Right forelimb (tissue), 1 donor: ENCODE measurements at regions not wholly inside any gene's neighbourhood (a gene's known extent, or its start where the extent isn't known, plus 50 kb on each side); places are given as distances from the start of the nearest gene placed in this dataset.
"Not testable (repeated sequence)": the region's sequence is repeated elsewhere in the genome, so short reads cannot be mapped to it uniquely, and the experiment has no call there.

Experiments used
- DNase-seq: peaks from one replicate; pipeline ENCODE4 v3.0.0-alpha.2; 2018

DNA sequence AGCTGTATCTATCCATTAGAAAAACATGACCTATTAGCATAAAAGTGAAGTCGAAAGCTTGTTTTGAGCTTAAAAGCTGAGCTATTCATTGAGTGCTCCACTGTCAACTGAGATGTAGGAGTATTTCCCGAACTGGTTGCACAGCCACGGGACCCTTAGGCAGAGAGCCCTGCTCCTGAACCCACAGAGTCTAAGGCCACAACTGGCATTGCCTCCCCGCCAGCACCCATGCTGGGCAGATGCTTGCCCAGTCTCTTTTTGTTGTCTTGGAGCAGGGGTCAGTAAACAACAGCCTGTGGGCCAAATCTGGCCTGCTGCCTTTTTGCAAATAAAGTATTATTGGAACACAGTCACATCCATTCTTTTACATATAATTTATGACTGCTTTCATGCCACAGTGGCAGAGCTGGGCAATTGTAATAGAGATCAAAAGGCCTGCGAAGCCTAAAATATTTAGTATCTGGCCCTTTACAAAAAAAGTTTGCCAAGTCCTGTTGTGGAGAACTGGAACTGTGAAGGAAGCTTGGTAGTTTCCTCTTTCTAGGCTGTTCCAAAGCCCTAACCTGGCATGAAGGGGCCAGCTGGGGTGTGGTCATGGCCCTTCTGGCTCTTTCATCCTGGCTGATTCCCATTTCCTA lies 58.4 kb upstream of the WAPL start:
- no peak for DNase-seq

DNA sequence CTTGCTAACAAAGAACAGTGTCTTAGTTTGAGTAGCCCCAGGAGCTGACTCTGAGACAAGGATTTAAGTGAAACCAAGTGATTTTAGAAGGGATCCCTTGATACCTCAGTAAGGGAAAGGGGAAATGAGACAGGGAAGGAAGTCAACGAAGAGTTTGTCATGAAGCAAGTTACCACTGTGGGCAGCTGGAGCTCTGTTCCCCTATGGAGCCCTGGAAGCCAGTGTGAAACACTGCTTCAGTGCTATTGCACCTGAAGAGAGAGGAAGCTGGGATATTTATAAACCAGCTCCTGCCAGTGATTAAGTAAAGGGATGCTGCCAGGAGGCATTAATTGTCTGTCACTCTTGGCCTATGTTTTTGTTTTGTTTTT lies 58.9 kb upstream of the WAPL start:
- no peak for DNase-seq

DNA sequence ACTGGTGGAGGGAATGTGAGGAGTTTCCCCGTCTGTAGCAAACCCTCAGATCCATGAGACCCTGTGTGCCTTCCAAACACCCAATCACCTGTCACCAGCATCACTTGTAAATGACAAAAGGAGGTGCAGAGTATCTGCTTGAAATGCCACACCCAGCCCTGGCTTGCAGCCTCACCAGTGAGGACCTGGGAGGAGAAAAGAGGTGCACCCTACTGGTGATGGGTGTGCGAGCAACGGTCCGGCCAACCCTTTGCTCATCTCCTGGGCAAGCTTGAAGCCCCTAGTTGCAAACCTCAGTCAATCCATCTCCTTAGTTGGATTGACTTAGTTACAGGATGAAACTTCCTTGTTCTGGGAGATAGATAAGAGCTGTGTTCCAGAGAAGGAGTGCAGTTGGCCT lies 62.4 kb upstream of the WAPL start:
- no peak for DNase-seq

DNA sequence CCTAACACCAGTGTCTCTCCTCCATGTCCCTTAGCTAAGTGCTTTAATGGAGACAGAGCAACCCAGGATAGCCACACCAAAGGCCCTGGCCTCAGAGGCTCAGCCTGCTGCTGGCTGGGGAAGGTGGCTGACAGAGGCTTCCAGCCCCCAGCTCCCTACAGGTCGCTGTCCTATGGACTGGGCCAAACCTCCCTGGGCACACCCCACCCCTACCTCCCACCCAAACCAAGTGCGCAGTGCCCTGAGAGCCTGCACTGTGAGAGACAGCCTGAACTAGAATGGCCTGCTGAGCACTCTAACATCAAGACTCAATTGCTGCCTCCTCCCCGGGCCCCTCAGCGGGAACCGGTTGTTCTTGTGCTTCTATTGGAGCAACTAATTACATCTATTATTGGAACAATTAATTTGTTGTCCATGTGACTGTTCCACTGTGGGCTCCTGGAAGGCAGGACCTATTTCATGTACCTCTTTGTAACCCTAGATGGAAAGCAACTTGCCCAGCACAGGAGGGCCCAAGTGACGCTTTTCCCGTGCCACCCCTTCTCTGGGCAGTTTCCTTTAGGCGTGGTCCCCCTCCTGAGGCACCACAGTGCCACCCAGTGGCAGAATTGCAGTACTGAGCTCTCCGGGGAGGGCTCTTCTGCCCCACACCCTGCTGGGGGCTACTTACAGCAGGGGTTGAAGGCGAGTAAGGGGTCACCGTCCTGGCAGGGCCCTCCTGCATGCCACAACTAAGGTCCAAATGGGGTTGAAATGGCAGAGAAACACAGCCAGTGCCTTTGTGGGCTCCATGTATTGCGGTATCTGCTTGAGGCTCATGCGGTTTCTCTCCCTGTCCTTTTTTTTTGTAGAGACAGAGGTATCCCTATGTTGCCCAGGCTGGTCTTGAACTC lies 63.7 kb upstream of the WAPL start:
- DNase-seq: peak; percentile 70

DNA sequence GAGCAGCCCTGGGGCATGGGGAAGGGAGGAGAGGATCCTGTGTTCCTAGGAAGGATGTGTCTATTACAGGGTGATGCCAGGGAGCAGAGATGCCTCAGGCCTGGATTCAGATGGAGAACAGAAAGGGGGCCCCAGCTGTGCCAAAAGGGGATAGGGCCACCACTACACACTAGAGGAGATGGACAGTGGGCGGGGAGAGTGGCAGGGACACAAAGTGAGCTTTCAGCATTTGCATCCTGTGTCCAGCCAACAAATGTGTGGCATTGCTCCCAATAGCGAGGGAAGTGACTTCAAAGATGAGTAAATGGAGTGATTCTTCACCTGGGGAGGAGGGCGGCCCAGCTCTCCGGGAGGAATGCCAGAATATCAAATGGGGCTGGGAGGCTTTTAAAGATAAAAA lies 64.9 kb upstream of the WAPL start:
- no peak for DNase-seq

DNA sequence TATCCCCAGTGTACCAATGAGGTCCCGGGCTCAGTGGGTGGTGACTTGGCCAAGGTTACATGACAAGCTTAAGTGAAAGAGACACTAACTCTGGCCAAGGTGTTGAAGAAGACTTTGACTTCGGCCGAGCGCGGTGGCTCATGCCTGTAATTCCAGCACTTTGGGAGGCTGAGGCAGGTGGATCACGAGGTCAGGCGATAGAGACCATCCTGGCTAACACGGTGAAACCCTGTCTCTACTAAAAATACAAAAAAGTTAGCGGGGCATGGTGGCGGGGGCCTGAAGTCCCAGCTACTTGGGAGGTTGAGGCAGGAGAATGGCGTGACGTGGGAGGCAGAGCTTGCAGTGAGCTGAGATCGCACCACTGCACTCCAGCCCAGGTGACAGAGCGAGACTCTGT lies 65.6 kb upstream of the OPN4 start:
- DNase-seq: not testable (repeated sequence)

DNA sequence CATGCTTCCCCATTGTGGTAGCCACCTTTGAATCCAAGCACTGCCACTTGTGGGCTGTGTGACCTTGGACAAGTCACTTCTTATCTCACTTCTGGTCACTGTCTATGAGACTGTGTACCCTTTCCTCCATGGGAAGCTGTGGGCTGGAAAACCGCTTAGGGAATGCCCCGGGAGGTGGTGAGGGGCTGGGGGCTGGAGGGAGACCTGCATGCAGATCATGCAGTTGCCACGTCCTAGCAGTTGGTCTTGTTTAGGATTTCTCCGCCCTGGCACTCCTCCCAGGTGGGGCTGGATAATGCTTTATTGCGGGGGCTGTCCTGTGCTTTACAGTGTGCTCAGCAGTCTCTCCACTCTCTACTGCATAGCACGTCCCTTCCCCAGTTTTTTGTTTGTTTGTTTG lies 62.9 kb upstream of the OPN4 start:
- no peak for DNase-seq

DNA sequence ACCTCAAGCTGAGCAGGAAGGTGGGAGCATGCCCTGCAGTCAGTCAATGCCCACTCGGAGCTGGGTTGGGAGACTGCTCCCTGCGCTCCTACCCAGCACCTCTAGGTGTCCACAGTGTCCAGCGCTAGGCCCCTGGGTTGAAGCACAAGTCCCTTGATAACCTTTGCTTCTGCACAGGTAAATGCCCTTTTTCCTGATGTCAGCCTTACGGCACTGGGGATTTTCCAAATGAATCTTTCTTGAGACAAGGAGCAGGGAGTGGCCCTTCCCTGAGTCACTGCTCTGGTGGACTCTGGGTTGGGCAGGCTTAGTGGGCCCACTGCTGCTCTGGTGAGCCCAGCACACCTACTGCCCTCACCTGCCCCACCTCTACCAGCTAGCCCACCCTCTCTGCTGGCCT lies 61.9 kb upstream of the OPN4 start:
- DNase-seq: no peak

DNA sequence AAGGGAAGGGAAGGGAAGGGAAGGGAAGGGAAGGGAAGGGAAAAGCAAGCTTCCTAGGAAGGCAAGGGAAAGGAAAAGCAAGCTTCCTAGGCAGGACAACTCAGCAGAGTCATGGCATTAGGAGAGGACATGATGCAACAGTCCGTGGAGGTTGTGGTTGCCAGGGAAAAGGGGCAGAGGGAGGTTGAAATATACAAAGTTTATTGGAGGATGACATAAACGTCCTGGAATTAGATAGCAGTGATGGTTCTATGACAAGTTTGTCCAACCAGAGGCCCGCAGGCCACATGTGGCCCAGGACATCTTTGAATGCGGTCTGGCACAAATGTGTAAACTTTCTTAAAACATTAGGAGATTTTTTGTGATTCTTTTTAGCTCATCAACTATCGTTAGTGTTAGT lies 59.8 kb upstream of the OPN4 start:
- DNase-seq: no peak

DNA sequence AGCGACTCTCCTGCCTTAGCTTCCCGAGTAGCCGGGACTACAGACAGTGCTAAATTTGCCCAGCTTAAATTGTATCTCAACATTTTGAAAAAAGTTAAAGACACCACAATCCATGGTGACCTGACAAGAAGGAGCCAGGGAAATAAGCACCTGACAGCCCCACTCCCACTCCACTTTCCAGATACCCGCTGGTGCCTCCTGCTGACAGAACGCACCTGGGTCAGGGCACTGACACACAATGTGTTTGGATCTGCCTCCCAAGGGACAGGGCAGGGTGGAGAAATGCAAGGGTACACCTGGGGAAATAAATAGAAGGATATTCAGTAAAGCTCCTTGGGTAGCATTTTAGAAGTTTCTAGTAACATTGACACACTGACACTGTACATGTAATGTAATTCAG lies 58.9 kb upstream of the OPN4 start:
- no peak for DNase-seq

DNA sequence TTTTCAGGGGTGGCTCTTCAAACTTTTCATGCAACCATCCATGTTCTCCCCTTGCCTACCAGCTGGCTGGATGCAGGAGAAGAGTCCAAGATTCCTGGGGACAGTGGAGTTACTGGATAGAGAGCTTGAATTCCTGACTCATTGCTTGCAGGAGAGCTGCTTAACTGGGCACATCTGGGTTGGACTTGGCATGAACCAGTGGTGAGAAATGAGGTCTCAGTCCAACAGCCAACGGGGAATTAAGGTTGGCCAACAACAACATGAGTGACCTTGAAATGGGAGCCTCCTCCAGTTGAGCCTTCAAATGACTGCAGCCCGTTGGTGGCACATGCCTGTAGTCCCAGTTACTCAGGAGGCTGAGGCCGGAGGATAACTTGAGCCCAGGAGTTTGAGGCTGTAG lies 58.1 kb upstream of the OPN4 start:
- DNase-seq: no peak

DNA sequence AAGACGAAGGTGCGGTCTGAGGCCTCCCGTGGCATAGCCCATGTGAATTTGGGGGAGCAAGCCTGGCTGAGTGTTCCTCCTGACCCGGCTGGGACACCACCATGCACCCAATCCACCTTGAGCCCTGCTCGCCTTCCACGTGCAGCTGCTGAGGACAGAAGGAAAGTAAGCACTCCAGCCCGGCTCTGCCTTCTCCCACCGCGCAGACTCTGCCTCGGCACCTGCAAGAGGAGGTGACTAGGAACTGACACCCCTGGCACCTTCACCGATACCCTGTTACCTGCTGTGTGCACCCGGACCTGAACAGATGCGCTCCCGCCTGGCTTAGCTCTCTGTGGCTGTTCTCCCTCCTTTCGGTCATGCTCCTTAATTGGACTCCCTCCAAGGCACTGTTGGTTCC lies 57.0 kb upstream of the OPN4 start:
- DNase-seq: no peak

DNA sequence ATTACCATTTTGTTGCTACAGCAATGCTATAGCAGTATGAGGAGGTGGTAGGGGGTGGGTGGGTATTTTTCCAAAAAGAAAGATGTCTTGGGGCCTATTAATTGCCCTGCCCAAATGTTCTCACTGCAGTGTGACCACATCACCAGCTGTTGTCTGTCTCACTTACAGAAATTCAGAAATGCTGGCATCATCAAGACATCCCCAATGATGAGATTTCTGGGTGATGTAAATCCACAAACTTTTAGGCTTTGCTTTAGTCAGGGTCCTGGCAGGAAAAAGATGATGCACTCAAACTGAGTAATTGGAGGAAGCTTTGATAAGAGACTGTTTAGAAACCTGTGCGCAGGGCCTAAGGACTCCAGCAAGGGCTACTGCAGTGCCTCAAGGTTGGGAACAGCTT lies 56.2 kb upstream of the OPN4 start:
- no peak for DNase-seq

DNA sequence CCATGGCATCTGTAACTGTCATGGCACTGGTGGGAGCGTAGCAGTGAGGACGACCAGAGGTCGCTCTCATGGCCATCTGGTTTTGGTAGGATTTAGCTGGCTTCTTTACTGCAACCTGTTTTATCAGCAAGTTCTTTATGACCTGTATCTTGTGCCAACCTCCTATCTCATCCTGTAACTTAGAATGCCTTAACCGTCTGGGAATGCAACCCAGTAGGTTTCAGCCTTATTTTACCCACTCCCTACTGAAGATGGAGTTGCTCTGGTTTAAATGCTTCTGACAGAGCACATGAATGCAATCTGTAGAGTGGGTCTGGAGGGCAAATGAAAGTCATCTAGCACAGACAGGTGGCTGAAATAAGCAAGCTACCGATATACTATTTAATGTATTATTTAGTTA lies 55.3 kb upstream of the OPN4 start:
- no peak for DNase-seq

DNA sequence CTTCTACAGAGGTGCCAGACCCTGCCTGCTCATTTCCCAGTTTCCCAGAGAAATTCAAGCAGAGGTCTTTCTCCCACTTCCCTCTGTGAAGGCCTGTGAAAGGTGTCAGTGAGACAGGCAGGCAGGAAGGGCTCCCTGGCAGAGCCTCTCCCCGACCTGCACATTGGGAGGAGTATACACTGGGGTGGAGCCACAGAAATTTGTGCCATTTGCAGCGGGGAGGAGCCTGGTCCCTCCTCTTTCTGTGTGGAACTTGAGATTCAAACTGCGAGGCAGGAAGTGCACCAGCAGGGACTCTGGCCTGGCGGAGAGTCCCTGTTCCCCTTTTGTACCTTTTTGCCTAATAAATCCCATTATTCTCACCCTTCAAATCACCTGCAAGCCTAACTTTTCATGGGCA lies 54.6 kb upstream of the OPN4 start:
- DNase-seq: no peak

DNA sequence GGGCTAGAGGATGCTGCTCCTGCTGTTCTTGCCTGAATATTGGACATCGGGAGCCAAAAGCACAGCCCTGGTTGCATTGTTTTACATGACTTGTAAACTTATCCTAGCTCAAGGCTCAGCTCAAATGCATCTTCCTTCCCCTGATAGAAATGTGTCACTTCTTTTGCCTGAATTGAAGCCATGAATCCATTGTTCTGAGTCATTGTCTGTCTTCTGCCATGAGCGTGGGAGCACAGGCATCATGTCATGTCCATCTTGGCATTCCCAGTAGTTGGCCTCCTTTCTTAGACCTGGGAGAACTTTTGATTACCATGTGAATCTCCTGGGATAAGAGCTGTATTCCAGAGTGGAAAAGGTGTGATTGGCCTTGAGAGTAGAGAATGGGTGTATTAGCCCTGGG lies 54.1 kb upstream of the OPN4 start:
- no peak for DNase-seq

DNA sequence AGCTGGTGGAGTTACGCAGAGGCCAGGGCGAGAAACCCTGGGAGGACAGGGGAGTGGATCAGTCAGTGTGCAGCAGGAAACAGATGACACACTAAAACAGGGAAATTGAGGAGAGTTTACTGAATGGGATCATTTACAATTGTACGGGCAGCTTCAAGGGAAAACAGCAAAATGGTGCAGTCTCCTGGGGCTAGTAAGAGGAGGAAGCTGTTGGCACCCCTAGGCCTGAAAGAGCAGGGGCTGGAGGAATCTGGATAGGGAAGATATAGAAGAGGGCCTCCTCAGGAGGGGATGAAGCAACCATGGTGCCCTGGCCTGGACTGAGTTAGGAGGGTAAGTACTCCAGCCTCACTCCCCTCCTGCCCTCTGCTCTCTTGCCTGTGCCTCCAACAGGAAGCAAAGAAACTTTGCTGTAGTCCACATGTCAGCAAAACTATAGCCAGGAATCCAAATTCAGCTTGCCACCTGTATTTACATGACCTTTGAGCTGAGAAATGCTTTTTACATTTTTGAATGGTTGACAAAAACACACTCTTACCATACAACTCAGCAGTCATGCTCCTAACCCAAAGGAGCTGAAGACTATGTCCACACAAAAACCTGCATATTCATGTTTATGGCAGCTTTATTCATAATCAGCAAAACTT lies 52.3 kb upstream of the OPN4 start:
- DNase-seq: no peak

DNA sequence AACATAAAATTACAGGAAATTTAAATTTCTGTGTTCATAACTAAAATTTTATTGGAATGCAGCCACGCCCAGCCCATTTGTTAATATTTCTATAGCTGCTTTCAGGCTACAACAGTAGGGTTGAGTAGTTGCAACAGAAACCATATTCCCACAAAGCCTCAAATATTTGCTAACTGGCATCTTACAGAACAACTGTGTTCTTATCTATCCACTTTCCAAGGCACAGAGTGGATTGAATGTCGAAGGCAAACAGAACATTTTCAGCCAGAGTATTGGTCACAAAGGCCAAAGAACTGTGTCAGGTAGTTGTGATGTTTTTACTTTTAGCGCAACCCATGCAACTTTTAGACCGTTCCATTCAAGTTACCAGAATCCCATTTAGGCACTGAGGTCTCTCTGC lies 51.1 kb upstream of the OPN4 start:
- DNase-seq: no peak
